ENCODE measurements at regions not wholly inside any gene's neighbourhood (a gene's known extent, or its start where the extent isn't known, plus 50 kb on each side); places are given as distances from the start of the nearest gene placed in this dataset.

- TF ChIP-seq SUZ12 (IDR thresholded peaks at IDR 0.05; ENCODE audit: extremely low read depth, insufficient read depth, insufficient read length) (no peak), YY1 (IDR thresholded peaks at IDR 0.05; ENCODE audit: insufficient read depth, insufficient read length) (no peak), ZNF274 (IDR thresholded peaks at IDR 0.05; ENCODE audit: low read depth, low read length) (no peak)
These were observed 136.5 kb upstream of the SMIM31 start for GRCh38 chr4:164617426-164617825.

All from NT2/D1 (cell line).